CD4-positive, alpha-beta T cell treated with Interferon alpha-2 for 1 hour (primary cell): ENCODE measurements at regions not wholly inside any gene's neighbourhood (a gene's known extent, or its start where the extent isn't known, plus 50 kb on each side); places are given as distances from the start of the nearest gene placed in this dataset.

Experiments
- DNase-seq, 2 donors: peaks; one replicate each; pipeline ENCODE4 v3.0.0-alpha.2; 2020 to 2022

DNA sequence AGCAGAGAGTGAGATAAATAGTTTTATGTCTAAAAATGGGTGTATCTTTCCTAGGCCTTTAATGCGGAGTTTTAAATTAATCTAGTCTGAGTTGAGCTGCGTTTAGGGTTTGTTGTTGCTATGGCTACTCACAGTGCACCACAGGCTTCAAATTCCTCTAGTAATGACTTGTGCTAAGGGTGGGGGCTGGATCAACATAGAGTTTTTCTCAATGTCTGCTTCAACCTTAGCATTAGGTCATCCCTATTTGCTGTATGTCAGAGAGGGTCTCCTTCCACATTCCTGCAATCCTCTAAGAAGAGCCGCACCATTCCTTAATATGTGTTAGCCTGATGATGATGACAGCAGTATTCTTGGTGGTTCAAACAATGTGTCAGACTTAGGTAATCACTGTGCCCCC lies 465.6 kb upstream of the KIF2A start:
- no peak for DNase-seq

DNA sequence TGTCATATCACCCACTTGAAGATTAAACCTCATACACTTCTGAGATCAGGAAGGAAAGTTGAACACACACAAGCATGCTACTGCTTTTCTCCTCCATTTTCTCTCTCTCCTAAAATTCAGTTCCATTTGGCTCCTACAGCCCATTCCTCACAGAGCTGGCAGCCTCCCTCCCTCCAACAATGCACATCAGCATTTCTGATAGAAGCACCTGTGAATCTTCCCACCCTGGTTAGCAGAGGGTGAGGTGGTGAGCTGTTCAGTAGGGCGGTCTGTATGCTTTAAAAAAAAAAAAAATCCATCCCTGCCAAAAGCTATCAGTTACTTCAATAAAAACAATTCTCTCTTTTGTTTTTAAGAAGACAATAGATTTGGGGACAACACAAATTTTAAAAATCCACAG lies 463.2 kb upstream of the KIF2A start:
- DNase-seq, result no peak

DNA sequence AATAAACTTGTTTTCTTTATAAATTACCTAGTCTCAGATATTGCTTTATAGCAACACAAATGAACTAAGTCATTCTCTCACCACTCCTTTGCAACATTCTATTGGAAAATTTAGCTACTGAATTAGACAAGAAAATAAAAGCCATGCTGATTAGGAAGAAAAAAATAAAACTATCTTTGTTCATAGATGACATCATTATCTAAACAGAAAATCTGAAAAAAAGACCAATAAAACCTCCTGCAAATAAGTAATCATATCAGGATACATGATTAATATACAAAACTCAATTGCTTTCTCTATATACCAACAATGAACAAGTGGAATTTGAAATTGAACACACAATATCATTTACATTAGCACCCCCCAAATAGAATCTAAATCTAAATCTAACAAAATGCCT lies 455.3 kb upstream of the KIF2A start:
- DNase-seq, result no peak

DNA sequence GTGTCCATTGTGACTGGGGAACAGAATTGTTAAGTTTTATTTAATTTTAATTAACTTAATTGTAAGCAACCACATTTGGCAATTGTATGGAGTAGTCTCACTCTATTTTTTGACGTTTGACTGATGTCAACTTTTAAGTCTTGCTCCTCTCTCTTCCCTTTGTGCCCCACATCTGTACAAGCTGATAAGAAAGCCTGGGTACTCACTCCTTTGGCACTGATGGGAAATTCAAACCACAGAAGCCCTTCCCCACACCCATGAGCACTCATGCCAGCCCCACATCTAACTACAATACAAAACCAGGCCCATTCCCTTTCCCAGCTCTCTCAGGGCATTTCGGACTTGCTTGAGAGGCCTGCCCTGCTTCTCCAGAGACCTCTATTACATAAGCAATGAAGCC lies 451.5 kb upstream of the KIF2A start:
- no peak for DNase-seq

DNA sequence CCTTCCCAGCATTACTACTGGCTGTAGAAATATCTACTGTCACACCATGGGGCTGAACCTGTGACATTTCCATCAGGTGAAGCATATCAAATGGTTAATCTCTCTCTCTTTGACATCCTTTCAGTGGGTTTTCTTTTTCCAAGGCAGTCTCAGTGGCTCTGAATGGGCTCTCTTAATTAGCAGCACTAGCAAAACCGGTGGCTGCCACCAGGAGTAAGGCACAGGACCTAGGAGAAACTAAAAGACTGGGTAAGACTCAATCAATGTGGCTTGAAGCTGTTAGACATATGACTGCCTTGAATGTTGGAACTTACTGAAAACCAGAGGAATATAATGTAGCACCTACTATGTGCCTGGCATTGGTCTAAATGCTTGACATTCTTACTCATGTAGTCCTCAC lies 445.0 kb upstream of the KIF2A start:
- DNase-seq, result no peak

DNA sequence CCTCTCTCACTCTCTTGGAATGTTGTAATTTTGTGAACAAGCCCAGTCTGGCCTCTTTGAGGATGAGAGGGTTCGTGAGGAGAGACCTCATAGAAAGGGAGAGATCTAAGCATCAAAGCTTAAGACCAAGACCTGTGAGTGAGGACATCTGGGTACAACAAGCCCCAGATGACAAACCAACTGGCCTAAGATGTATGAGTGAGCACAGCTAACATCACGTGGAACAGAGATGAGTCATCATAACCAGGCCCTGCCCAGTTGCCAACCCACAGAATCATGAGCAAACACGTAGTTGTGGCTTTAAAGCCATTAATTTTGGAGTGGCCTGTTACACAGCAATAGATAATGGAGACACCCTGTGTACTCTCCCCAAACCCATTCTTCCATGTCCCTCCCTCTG lies 439.1 kb upstream of the KIF2A start:
- DNase-seq, result no peak

DNA sequence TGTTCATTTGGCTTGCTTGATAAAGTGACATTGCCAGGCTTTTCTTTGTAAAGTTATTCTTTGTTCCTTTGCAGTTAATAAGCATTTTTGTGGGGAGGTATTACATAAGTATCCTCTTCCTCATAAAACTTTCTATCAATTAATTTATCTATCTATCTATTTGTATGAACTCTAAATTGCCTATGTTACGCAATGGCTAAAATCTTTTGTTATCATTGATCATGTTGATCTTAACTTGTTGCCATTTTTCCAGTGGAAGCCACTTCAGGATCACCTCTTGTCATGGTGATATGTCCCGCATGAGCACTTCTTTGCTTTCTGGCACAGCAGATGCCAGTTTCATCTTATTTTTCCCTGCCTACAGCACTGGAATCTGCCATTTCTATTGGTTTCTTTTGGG lies 436.7 kb upstream of the KIF2A start:
- DNase-seq, result no peak

DNA sequence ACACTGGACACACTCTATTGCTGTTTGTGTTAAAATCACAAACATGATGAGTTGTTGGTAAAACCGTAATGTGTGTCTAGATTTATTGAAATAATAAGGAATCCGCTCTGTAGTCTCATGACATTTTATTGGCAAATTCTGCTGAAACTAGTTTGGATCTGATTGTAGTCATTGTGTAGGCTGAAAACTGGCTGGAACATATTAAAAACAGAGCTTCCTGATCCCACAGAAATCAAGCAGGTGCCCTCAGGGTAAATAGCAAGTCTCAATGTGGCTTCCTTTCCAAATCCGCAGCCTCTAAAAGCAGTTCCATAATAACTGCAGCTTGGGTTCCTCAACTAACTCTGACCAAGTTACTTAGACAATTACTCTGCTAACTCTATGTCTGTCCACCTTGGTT lies 427.5 kb upstream of the KIF2A start:
- DNase-seq, result no peak

DNA sequence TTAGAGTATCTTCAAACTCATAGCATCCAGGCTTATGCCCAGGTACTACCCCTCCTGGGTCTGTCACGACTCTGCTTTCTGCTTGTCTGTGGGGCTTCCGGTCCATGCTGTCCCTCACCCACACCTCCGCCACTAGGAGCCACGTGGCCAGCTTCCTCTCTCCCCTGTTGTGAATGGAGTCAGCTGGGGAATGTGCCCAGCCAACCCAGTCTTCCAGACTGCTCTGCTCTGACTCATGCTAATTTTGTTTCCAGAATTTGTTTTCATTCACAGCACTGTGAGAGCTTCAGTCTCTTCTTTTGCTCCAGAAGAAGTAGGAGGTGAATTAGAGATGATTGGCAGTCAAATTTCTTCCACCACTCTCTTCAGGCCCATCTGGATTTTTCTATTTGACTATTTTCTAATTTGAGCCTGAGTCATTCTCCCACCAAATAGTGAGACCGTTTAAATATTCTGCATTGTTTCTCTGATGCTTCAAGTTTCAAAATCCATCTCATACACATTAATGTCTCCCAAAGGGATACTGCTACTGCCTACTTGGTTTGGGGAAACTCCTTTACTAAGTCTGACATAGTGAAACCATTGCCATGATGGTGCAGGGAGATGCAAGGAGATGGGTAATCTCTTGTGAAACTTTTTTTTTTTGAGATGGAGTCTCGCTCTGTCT lies 424.1 kb upstream of the KIF2A start:
- DNase-seq, result no peak

DNA sequence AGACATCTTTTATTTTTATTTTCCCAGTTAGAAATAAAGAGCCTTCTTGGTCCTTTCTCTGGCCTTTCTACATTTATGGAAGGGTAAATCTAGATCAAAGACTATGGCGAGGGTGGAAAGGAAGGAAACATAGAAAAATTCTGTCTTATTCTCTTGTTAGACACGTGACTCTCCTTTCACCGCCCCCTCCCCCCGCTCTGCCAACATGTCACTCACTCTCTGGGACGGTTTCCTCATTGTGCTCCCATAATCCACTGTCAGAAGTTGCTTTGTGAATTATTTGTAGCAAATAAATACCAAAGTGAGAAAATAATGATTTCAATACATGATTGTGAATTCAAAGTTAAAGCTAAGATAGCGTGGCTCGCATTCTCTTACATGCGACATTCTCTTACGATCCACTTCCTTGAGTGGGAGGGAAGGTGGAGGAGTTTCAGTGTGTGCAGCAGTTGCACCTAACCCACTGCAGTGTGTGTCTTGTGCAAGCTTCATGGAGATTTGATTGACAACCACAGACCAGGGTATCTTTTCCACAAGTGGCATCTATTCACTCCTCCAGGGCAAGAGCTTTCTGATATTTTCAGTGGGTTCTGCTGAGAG lies 423.0 kb upstream of the KIF2A start:
- DNase-seq, result no peak

DNA sequence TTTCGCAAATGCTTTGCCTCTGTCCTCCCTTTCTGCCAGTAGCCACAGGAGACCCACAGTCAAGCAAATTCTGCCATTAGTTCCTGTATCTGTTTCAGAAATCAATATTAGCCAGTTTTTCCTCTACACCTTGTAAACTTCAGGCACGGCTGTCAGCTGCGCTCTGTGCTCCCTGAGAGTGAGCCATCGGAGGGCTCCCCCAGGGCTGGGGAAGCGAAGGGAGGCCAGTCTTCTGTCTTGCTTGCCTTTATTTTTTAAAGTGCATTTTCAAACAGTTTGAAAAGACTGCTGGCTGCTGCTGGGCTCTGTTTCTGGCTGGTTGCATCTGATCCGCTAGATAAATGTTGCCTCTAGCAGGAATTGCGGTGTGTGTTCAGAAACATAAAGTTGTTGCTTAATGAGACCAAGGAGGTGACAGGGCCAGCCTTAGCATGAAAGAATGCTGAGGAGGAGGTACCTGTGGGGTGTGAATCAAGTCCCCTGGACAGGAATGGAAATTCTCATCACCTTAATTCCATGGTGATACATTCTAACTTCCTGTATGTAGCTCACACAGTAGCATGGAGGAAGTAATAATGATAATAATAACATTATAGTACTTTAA lies 421.7 kb upstream of the KIF2A start:
- no peak for DNase-seq

DNA sequence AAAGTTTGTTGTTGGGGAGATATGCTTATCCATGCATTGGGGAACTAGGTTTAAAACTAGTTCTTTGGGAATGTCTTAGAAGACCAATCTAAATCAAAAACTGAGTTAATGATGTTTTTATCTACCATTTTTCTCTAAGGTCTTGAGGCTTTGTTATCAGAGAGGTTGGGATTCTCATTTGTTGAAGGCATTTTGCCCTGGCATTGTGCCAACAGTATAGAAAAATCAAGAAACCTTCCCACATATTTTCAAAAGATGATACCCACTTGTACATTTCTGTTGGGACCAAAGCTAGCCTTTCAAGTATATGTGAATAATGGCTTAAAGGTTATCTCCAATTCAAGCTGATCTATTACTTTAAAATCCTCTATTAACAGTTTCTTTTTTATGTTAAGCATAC lies 419.8 kb upstream of the KIF2A start:
- no peak for DNase-seq

DNA sequence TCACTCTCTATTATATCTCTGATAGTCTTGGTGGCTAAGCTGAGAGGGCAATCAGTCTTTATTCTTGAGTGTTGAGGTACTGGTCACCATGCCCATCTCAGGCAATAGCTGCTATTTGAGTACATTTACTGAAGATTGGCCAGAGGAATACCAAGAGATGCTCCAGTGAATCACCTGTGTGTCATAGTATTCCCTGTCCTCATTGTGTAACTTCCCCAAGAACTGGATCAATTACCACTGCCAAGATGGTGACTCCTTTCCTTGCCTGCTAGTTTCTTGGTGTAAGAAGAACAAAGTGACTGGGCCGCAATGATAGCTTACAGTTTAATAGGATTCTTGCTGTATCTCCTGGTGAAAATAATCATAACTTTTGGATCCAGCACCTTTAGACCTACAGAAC lies 418.7 kb upstream of the KIF2A start:
- DNase-seq, result no peak

DNA sequence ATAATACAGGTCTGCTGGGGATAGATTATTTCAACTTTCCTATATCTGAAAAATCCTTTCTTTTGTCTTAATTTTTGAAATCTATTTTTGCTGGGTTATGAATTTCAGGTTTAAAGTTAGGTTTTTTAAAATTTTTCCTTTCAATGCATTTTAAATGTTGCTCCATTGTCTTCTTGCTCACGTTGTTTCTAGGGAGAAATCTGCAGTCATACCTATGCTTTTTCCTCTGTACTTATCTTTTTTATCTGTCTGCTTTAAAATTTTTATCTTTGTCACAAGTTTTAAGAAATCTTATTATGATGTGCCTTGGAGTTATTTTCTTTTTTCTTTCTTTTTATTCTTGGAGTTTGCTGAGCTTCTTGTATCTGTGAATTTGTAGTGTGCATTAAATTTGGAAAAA lies 412.0 kb upstream of the KIF2A start:
- DNase-seq, result no peak

DNA sequence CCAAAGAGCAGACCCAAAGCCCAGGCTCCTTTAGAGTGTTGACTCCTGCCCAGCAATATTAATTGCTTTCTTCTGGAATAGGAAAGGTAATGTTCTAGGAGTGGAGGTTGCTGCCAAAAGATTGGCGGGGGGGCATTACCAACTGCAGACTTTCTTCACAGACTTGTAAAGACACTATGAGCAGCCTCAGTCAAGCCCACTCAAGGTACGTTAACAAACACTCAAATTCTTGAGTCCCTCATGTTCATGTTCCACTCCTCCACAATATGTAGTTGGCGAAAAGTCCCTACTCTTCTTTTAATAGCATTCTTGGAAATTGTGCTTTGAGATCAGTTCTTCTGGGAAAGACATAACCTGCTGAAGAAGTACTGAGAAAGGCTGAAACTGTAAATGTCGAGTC lies 409.2 kb upstream of the KIF2A start:
- DNase-seq, result no peak

DNA sequence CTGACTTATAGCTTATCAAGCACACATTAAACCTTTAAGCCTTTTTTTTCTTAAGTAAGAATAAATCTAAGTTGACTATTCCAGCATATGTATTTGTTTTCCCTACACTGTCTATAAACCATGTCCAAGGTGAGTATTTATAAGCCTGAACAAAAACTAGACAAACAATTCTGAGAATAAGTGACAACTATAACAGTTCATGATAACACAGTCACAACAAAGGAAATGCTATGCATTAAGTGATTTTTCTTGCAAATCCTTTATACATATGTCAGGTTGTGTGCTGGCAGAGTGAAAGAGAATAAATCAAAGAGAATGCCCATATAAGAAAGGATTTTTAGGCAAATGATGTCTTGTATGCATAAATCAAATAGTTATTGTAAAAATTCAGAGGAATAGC lies 408.8 kb upstream of the KIF2A start:
- no peak for DNase-seq

DNA sequence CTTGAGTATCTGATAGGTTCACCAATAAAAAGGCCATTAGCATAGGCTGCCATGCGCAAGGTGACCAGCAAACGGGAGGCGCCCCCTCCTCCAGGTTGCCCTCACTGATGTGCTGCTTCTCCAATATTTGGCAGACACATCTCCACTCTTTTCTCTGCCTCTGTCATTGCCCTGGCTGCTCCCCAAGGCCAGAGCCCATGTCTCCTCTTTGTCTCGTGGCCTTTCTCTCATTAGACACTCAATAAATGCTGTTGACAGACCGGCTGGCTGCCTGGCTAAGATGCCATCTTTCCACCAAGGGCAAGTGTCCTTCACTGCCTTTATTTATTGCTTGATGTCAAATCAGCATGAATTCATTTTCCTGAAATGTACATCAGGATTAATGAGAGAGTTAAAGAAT lies 404.0 kb upstream of the KIF2A start:
- DNase-seq, result no peak

DNA sequence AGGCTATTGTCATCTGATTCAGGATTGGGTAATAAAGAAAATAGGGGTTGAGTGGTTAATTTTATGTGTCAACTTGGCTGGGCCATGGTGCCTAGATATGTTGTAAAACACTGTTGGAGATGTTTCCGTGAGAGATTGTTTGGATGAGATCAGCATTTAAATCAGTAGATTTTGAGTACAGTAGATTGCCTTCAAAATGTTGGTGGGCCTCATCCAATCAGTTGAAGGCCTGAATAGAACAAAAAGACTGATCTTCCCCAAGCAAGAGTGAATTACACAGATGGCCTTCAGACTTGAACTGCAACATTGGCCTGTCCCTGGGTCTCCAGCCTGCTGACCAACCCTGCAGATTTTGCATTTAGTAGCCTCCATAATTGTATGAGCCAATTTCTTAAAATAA lies 401.3 kb upstream of the KIF2A start:
- no peak for DNase-seq

DNA sequence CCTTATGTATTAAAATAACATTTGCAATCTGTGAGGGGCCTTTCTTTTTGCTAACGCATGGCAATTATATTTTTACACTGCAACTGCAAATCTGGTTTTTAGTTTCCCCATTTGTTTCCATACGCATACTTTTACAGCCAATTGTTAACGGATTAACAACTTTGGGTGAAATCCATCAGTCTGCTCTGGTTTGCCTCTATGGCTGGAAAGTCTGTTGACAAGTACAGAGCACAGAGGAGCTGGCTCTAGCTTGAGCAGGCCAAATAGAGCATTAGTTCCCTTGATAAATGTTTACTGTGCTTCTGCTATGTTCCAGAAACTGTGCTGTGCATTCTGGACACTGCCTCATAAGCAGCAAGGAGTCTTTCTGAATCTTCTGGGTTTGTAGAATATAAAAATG lies 400.4 kb upstream of the KIF2A start:
- DNase-seq, result no peak

DNA sequence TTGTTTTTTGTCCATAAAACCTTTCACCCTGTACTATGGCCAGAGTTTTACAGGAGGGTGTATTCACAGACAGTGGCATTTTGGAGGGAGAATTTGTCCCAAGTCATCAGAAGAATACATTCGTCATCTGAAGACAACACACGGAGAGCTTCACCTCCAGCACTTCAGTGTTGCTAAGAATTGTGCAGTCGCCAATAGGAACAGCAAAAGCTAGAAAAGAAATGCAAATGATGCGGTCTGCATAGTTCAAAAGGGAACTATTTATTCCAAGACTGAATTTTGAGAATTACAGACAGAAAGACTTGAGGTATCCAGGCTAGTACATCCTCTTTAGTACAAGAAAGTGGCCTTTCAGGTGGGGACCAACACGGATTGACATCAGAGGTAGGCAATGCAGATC lies 399.2 kb upstream of the KIF2A start:
- DNase-seq, result no peak

DNA sequence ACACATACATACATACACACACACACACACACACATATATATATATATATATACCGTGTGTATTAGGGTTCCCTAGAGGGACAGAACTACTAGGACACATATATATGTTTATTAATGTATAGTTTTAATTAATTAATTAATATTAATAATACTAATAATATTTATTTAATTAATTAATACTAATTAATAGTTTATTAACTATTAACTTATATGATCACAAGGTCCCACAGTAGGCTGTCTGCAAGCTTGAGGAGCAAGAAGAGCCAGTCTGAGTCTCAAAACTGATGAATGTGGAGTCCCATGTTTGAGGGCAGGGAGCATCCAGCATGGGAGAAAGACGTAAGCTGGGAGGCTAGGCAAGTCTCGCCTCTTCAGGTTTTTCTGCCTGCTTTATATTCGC lies 398.0 kb upstream of the KIF2A start:
- no peak for DNase-seq

DNA sequence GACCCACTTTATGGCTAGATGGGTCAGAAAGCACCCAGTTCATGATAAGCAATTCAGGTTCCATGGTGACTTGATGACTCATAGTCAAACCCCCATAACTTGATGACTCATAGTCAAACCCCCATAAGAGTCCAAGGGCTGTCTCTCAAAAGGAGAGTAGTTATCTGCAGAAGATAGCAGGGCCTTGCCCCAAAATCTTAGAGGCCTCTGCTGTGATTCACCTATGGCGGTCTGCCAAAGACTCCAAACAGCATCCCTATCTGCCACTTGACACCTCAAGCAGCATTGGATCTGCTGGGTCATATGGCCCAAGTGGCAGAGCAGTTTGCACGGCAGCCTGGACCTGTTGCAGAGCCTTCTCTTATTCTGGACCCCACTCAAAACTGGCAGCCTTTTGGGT lies 395.2 kb upstream of the KIF2A start:
- DNase-seq, result no peak

DNA sequence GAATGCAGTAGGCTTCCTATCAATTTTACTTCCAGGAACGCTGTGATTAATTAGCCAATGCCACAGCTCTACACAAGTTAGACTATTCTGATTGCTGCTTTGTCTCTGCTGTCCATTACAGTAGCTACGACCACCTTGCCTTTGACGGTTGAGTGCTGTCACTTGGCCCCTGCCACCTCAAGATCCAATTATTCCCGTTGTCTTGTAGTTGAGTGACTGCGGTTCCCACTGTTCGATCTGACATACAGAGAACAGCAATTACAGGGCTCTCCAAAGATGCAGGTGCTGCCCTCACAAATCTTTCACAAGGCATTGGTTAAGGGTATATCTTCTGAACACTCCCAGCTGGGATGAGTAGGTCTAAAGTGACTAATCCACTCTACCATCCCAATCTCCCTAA lies 393.4 kb upstream of the KIF2A start:
- no peak for DNase-seq

DNA sequence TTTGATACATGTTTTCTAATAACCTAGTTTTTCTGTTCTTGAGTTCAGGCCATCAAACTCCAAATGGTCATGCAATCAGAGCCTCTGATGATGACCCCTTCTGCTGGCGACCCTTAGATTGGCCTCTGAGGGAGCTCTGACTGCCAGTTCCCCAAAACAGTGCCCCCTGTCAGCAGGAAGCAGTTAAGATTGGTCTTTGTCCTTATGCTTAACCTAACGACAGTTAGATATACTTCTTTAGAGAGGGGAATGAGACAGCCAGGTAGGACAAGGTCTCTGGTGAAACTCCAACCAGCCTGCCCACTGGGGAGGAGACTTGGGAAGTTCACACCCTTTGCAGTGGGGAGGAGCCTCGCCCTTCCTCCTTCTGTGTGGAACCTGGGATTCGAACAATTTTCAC lies 390.4 kb upstream of the KIF2A start:
- no peak for DNase-seq
